Thyroid gland (tissue), 4 donors: ENCODE measurements at regions not wholly inside any gene's neighbourhood (a gene's known extent, or its start where the extent isn't known, plus 50 kb on each side); places are given as distances from the start of the nearest gene placed in this dataset.

Experiments used
- POLR2A ChIP-seq, 2 donors: fragments of 450-650 bp; IDR thresholded peaks; one replicate each; pipeline ENCODE4 v1.6.1; 2017; ENCODE audit warnings: antibody characterized with exemption in 2 of 2, mild to moderate bottlenecking in 2 of 2, moderate library complexity in 1 of 2
- TF ChIP-seq, protein P1 (sequence below), 6 experiments: fragments of 200-600 bp in 3 of 6; fragments of 450-650 bp in 3 of 6; sonication (generic) in 3 of 6; IDR thresholded peaks; one replicate each; pipeline ENCODE4 v1.5.1; 2016 to 2019; ENCODE audit warnings: antibody characterized with exemption in 6 of 6, mild to moderate bottlenecking in 2 of 6, inconsistent platforms in 1 of 6, moderate library complexity in 1 of 6

GRCh38 chr2:34787341-34787740, 1188.2 kb upstream of the FAM98A start:
- TF ChIP-seq, protein P1, sequence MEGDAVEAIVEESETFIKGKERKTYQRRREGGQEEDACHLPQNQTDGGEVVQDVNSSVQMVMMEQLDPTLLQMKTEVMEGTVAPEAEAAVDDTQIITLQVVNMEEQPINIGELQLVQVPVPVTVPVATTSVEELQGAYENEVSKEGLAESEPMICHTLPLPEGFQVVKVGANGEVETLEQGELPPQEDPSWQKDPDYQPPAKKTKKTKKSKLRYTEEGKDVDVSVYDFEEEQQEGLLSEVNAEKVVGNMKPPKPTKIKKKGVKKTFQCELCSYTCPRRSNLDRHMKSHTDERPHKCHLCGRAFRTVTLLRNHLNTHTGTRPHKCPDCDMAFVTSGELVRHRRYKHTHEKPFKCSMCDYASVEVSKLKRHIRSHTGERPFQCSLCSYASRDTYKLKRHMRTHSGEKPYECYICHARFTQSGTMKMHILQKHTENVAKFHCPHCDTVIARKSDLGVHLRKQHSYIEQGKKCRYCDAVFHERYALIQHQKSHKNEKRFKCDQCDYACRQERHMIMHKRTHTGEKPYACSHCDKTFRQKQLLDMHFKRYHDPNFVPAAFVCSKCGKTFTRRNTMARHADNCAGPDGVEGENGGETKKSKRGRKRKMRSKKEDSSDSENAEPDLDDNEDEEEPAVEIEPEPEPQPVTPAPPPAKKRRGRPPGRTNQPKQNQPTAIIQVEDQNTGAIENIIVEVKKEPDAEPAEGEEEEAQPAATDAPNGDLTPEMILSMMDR (IDR thresholded peaks at IDR 0.05), result no peak
- no peak for TF ChIP-seq POLR2A (IDR thresholded peaks at IDR 0.05)
